Lung (tissue), 11 donors: ENCODE measurements at regions not wholly inside any gene's neighbourhood (a gene's known extent, or its start where the extent isn't known, plus 50 kb on each side); places are given as distances from the start of the nearest gene placed in this dataset.
A peak's percentile ranks its signal among the peaks of the same experiment; 100 is the strongest.

Source experiments
- ATAC-seq: fragments of 200-7000 bp; cut with Tn5 transposase; one replicate; pipeline ENCODE4 v1.9.1; 2020; ENCODE audit warnings: moderate number of reproducible peaks; ENCODE audit not compliant: insufficient read depth, low FRiP score
- DNase-seq, 3 donors: peaks; one replicate each; pipeline ENCODE4 v3.0.0-alpha.2; 2013 to 2017
- H3K27ac ChIP-seq, 2 donors: one replicate each; pipeline ENCODE4 v1.5.1; 2013; ENCODE audit warnings: mild to moderate bottlenecking in 2 of 2, moderate library complexity in 2 of 2, control low read depth in 1 of 2, inconsistent platforms in 1 of 2, low read depth in 1 of 2, low read length in 1 of 2
- H3K27me3 ChIP-seq, 3 donors: one replicate each; pipeline ENCODE4 v1.5.1; 2013; ENCODE audit warnings: low read length in 2 of 3; ENCODE audit not compliant: control insufficient read depth in 3 of 3, insufficient read depth in 3 of 3
- H3K36me3 ChIP-seq, 4 donors: one replicate each; pipeline ENCODE4 v1.5.1; 2013; ENCODE audit warnings: low read length in 4 of 4, mild to moderate bottlenecking in 1 of 4, moderate library complexity in 1 of 4; ENCODE audit not compliant: control insufficient read depth in 4 of 4, insufficient read depth in 4 of 4
- H3K4me1 ChIP-seq, 5 donors: one replicate each; pipeline ENCODE4 v1.5.1; 2013; ENCODE audit warnings: low read length in 5 of 5, mild to moderate bottlenecking in 2 of 5, moderate library complexity in 1 of 5; ENCODE audit not compliant: control insufficient read depth in 5 of 5, insufficient read depth in 5 of 5
- H3K4me3 ChIP-seq: one replicate; pipeline ENCODE4 v1.5.1; 2013; ENCODE audit warnings: mild to moderate bottlenecking, control low read depth, moderate library complexity
- H3K9ac ChIP-seq, 2 donors: one replicate each; pipeline ENCODE4 v1.5.1; 2013; ENCODE audit warnings: low read length in 2 of 2, control low read depth in 1 of 2; ENCODE audit not compliant: insufficient read depth in 1 of 2
- H3K9me3 ChIP-seq, 4 donors: one replicate each; pipeline ENCODE4 v1.5.1; 2013; ENCODE audit warnings: low read length in 3 of 4, mild to moderate bottlenecking in 1 of 4, moderate library complexity in 1 of 4; ENCODE audit not compliant: control insufficient read depth in 4 of 4, insufficient read depth in 3 of 4
- CTCF ChIP-seq: IDR thresholded peaks from 2 replicates; pipeline ENCODE4 v1.5.1; 2012; ENCODE audit warnings: mild to moderate bottlenecking; ENCODE audit errors: control extremely low read depth, extremely low read depth
- WGBS, 2 donors: extraction: QIAGEN DNeasy Blood & Tissue Kit; methylation state at CpG; one replicate each; pipeline ENCODE4 v1.1.7; 2013; 5-methylcytosine and 5-hydroxymethylcytosine counted together
- donor health status: control.
- donor health status: control.
- donor health status: Bipolar disorder and iron deficiency.
- donor health status: healthy.
- donor health status: DM: yes; HTN: yes; CAD: no.

GRCh38 chr11:96978751-96979150 lies 588.9 kb downstream of the JRKL start:
- H3K27ac ChIP-seq: no peak overlapping the region
- H3K9ac ChIP-seq: no peak overlapping the region
- no peak for TF ChIP-seq CTCF
- H3K36me3 ChIP-seq: no peaks in the 10 kb centered on the region
- WGBS, 2 donors: 0 to 36% methylated on average over 2 of the region's 2 CpGs
- no peaks in the 10 kb centered on the region for H3K9me3 ChIP-seq
- H3K4me3 ChIP-seq: no peak overlapping the region
- no peak for DNase-seq
- H3K4me1 ChIP-seq: no peaks in the 10 kb centered on the region
- ATAC-seq: no peak
- no peaks in the 10 kb centered on the region for H3K27me3 ChIP-seq

GRCh38 chr11:96986516-96986915 lies 596.7 kb downstream of the JRKL start:
- no peaks in the 10 kb centered on the region for H3K36me3 ChIP-seq
- no peak overlapping the region for H3K27ac ChIP-seq
- ATAC-seq: no peak
- no peak overlapping the region for H3K9ac ChIP-seq
- no peaks in the 10 kb centered on the region for H3K27me3 ChIP-seq
- peak in 1 of 3 donors; percentile 7 for DNase-seq
- TF ChIP-seq CTCF: no peak
- H3K4me3 ChIP-seq: no peak overlapping the region
- H3K4me1 ChIP-seq: no peaks in the 10 kb centered on the region
- H3K9me3 ChIP-seq: no peaks in the 10 kb centered on the region
- WGBS, 2 donors: 92 to 97% methylated on average over 1 of the region's 1 CpG

GRCh38 chr11:96990914-96991313 lies 601.1 kb downstream of the JRKL start:
- H3K9me3 ChIP-seq: peaks cover 0 to 2% (median 0%) of the 10 kb centered on the region in 4 donors
- 49 to 51% methylated on average over 2 of the region's 2 CpGs for WGBS, 2 donors
- no peaks in the 10 kb centered on the region for H3K27me3 ChIP-seq
- H3K36me3 ChIP-seq: no peaks in the 10 kb centered on the region
- no peaks in the 10 kb centered on the region for H3K4me1 ChIP-seq
- no peak overlapping the region for H3K4me3 ChIP-seq
- no peak for ATAC-seq
- TF ChIP-seq CTCF: no peak
- no peak overlapping the region for H3K9ac ChIP-seq
- H3K27ac ChIP-seq: no peak overlapping the region
- peak in 2 of 3 donors; percentile 4 to 63 for DNase-seq

GRCh38 chr11:97000481-97000880 lies 610.7 kb downstream of the JRKL start:
- no peaks in the 10 kb centered on the region for H3K36me3 ChIP-seq
- no peak overlapping the region for H3K27ac ChIP-seq
- DNase-seq: no peak
- H3K4me3 ChIP-seq: no peak overlapping the region
- no peak overlapping the region for H3K9ac ChIP-seq
- TF ChIP-seq CTCF: no peak
- H3K27me3 ChIP-seq: no peaks in the 10 kb centered on the region
- H3K9me3 ChIP-seq: no peaks in the 10 kb centered on the region
- no peak for ATAC-seq
- no peaks in the 10 kb centered on the region for H3K4me1 ChIP-seq
- WGBS, 2 donors: 88 to 90% methylated on average over 5 of the region's 5 CpGs
